HG03060 (cell line): ENCODE measurements at regions not wholly inside any gene's neighbourhood (a gene's known extent, or its start where the extent isn't known, plus 50 kb on each side); places are given as distances from the start of the nearest gene placed in this dataset.

Source experiments
- ATAC-seq: cut with Tn5 transposase; IDR thresholded peaks from one replicate; pipeline ENCODE4 v1.9.1; 2021; ENCODE audit warnings: low read depth, moderate number of reproducible peaks; ENCODE audit not compliant: unreplicated experiment

DNA sequence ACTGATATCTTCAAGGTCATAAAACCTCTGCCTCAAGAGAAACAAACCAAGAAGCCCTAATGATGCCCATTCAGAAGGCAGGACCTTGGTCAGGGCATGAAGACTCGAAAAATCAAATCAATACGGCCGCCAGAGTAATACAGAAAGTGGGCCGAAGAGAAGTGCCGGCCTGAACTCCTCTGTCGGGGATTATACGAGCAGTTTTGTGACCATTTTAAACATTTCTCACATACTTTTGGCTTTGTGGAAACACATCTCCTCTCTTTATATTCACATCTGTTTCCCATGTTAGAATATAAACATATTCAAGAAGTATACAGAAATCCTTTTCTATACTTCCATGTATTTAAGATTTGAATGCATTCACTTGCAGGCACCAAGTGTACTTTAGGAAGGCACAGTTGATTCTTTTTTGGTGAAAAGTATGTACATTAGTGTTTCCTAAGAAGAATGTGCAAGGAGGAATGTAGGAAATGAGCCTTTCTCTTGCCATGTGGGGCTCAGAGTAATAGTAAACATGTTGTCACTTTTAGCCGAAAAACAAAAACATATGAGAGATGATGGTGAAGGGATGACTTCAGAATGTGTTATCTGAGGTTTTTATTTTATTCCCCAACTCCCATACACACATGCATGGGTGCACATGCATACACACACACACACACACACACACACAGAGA lies 707.9 kb upstream of the ID2 start:
- no peak for ATAC-seq

DNA sequence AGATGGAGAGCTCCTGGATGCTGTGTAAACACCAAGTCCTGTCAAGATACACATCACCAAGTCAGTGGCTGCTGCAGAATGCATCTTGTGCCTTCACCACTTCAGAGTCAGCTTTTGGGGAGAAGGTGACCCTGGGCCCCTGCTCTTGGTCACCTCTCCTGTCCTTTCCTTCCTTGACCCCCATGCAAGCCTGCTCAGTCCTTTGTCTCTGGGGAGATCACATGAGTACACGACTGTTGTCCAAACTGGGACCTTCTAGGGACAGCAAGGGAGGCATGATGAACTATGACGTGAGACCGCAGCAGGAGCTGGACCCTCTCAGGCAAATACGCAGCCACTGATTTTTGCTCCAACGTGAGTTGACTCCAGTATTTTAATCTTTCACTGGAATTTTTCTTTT lies 706.9 kb upstream of the ID2 start:
- ATAC-seq, result no peak

GRCh38 chr2:7976206-7976605 lies 705.6 kb upstream of the ID2 start:
- no peak for ATAC-seq

DNA sequence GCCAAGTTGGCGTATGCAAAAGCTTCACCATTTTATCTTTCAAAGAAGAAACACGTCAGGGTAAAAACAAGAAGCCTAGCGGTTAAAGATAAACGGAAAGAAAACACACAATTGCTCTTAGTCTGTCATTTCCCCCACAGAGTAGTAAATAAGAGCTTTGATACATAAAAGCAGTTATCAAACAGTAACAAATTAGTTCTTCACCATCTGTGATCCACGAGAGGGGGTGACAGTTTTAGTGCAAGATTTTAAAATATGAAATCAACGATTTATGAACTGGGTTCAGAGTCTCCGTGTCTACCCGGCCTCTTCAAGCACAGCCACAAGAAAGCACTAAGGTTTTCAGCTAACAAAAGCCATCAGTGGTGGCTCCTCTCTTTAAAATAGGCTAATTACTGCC lies 703.9 kb upstream of the ID2 start:
- no peak for ATAC-seq

GRCh38 chr2:7982054-7982453 lies 699.8 kb upstream of the ID2 start:
- no peak for ATAC-seq

GRCh38 chr2:7983451-7983850 lies 698.4 kb upstream of the ID2 start:
- ATAC-seq, result no peak

GRCh38 chr2:7983912-7984311 lies 697.9 kb upstream of the ID2 start:
- no peak for ATAC-seq

DNA sequence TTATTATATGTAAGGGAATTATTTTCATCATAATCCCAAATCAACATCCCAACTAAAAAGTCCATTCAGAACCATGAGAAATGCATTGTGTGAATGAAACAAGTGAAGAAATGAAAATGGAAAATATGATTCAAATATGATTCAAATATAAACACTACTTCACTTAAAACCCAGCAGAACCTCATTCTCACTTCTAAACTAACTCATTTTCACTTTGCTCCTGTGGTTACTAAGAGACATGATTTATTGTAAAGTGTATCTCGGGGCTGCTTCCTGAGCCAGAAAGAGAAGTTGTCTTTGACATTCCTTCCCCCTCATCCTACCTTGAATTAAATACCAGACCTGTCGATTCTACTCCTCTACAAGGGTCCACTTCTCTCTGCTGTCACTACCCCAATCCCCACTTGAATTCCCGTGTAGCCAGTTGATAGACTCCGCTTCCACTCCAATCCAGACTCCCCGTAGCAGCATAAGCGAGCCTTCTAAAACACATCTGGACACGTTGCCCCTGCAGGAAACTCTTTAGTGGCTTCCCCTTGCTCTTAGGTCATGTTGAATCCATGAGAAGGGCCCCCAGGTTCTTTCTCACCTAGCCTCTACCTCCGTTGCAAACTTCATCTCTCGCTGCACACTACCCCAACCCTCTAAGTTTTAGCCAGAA lies 697.0 kb upstream of the ID2 start:
- no peak for ATAC-seq

DNA sequence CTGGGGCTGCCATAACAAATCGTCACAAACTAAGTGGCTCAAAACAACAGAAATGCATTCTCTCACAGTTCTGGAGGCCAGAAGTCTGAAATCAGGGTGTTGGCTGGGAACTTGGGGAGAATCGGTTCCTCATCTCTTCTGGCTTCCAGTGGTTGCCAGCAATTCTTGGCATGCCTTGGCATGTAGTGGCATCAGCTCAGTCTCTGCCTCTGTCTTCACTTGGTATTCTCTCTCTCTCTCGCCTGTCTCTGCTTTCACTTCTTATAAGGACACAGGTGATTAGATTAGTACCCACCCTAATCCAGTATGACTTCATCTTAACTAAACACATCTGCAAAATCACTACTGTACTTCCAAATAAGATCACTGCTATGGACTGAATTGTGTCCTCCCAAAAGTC lies 695.4 kb upstream of the ID2 start:
- no peak for ATAC-seq

DNA sequence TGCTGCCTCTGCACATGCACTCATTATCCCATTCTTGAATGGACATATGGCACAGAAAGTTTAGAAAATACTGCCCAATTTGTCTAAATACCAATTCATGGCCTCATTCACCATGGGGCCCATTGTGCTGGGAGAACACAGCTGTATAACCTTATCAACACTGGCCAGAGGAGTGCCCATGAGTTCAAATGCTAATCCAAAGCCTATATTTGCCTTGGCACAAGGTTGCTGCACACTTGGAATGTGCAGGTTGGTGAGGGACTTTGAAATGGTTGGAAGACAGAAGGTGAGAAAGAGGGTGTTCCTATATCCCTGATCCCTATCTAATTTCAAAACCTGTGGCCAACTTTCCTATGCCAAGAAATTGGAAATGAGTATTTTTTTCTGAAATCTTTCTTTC lies 693.9 kb upstream of the ID2 start:
- ATAC-seq, result no peak

DNA sequence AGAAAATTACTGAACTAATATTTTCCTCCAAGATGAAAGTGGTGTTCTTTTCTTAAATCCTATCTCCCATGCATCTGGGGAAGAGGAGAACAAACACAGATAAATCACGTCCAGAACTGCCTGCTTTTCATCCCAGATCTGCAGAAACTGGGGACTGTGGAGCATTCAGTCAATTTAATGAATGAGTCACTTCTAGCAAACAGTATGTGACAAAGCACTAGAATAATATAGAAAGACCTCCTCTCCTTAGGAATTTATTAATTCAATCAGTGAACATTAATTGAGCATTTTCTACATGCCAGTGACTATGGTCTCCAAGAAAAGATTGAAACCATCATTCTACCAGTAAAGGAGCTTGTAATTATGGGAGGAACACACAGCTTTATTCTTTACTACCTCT lies 693.4 kb upstream of the ID2 start:
- ATAC-seq, result no peak

- no peak for ATAC-seq
These were observed 692.0 kb upstream of the ID2 start for GRCh38 chr2:7989823-7990222.

- ATAC-seq, result no peak
These were observed 688.9 kb upstream of the ID2 start for GRCh38 chr2:7992612-7993602.

DNA sequence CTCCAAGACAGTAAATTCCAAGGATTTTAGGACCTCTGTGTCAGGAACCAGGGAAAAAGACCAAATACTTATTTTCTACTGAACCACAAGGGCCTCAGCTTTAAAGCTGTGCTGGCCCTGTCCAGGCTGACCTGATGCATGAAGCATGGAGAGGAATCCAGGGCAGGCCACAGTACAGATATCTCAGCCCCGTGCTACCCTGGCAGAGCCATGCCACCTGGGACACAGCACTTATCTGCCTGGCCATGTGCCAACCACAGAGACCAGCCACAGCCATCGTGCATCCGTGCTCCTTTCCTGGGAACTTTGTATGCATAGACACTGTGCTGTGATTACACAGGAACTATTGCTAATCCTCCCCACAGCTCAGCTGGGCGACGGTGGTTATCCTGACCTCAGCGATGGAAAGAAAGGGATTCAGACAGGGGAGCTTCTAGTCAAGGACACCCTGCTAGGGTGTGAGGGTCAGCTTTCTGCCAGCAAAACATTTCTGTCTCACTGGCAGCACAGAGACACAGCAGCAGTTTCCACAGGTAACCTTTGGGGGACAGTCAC lies 687.4 kb upstream of the ID2 start:
- no peak for ATAC-seq

GRCh38 chr2:7997279-7997678 lies 684.6 kb upstream of the ID2 start:
- ATAC-seq, result no peak

DNA sequence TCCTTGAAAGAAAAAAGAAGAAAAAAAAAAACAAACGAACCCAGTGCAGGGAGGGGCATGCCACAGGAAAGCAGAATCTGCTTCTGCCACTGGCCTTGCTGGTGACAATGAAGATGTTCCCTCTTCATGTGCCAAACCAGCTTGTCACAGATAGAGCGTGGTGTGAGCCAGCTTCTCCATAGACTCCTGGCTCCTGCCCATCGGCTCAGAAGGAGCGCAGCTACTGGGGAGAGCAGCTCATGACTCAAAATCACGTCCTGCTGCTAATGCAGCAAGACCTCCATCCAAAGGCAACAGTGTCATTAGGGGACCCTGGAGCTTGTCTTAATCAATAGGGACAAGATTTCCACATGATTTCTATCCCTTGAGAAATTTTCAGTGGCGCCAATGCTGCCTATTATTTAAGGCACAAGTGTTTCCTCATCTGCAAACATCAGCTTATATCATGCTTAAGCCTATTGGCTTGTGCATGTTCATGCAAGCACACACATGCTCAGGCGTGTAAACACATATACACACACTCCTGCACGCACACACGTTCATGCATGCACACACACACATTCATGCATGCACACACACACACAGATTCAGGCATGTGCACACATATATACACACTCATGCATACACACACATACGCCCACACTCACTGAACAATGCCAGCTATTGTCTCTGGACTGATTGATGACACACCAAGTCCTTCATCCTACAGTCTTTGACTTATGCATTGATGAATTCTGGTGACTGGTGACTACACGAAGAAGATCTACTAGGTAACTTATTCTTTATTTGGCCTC lies 682.0 kb upstream of the ID2 start:
- no peak for ATAC-seq

DNA sequence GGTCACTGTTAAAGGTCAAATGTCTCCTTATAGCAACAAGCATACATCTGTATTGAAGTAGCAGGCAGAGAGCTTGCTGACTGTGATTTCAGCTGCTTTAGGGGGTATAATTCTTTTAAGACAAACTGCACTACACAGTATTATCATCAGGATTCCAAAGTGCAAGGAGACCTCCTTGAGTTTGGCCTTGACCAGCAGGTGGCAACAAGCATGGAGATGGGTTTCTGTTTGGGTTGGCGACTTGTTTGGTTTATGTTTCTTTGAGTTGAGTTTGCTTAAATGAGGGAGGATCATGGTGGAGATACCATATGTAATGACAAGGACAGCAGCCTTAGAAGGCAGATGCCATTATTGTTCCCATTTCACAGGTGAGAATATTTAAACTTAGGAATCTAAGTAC lies 681.0 kb upstream of the ID2 start:
- no peak for ATAC-seq

GRCh38 chr2:8002765-8003393 lies 679.0 kb upstream of the ID2 start:
- ATAC-seq, result peak; percentile 43

GRCh38 chr2:8003462-8004075 lies 678.3 kb upstream of the ID2 start:
- ATAC-seq, result no peak
